Mesothelial cell of epicardium (in vitro differentiated cells): ENCODE measurements at regions not wholly inside any gene's neighbourhood (a gene's known extent, or its start where the extent isn't known, plus 50 kb on each side); places are given as distances from the start of the nearest gene placed in this dataset.

Experiments
- DNase-seq, 2 experiments: peaks; one replicate each; pipeline ENCODE4 v3.0.0; 2021; ENCODE audit warnings: low spot score in 2 of 2; ENCODE audit not compliant: unreplicated experiment in 2 of 2
- H3K27ac Mint-ChIP-seq: 2 replicates; pipeline ENCODE4 v1.8.0; 2021; ENCODE audit warnings: mixed read lengths
- H3K27me3 Mint-ChIP-seq: 2 replicates; pipeline ENCODE4 v1.8.0; 2021; ENCODE audit warnings: low read depth, mixed read lengths
- H3K36me3 Mint-ChIP-seq: 2 replicates; pipeline ENCODE4 v1.8.0; 2021; ENCODE audit warnings: mixed read lengths
- H3K4me1 Mint-ChIP-seq: 2 replicates; pipeline ENCODE4 v1.8.0; 2021; ENCODE audit warnings: mixed read lengths
- H3K4me3 Mint-ChIP-seq: 2 replicates; pipeline ENCODE4 v1.8.0; 2021; ENCODE audit warnings: mild to moderate bottlenecking, moderate library complexity, mixed read lengths
- H3K9me3 Mint-ChIP-seq: 2 replicates; pipeline ENCODE4 v1.8.0; 2021; ENCODE audit warnings: mixed read lengths
- CTCF ChIP-seq: fragments of 200-600 bp; sonication (generic); IDR thresholded peaks from one replicate; pipeline ENCODE4 v1.5.0; 2021; ENCODE audit warnings: antibody characterized with exemption; ENCODE audit not compliant: unreplicated experiment

GRCh38 chr3:83729576-83729975, 1229.2 kb upstream of the CADM2 start:
- Mint-ChIP-seq H3K36me3 (no peaks in the 10 kb centered on the region), H3K4me1 (no peaks in the 10 kb centered on the region), H3K27me3 (no peaks in the 10 kb centered on the region), H3K4me3 (no peak overlapping the region), H3K27ac (no peak overlapping the region), H3K9me3 (peaks cover 20% of the 10 kb centered on the region)
- DNase-seq = no peak
- no peak for TF ChIP-seq CTCF

GRCh38 chr3:83734656-83735055, 1224.1 kb upstream of the CADM2 start:
- DNase-seq = no peak
- H3K27ac Mint-ChIP-seq = no peak overlapping the region
- H3K4me1 Mint-ChIP-seq = no peaks in the 10 kb centered on the region
- no peaks in the 10 kb centered on the region for H3K36me3 Mint-ChIP-seq
- no peak for TF ChIP-seq CTCF
- H3K9me3 Mint-ChIP-seq = no peaks in the 10 kb centered on the region
- no peak overlapping the region for H3K4me3 Mint-ChIP-seq
- no peaks in the 10 kb centered on the region for H3K27me3 Mint-ChIP-seq

- DNase-seq = no peak
- no peaks in the 10 kb centered on the region for H3K27me3 Mint-ChIP-seq
- H3K9me3 Mint-ChIP-seq = no peaks in the 10 kb centered on the region
- no peak for TF ChIP-seq CTCF
- H3K36me3 Mint-ChIP-seq = no peaks in the 10 kb centered on the region
- H3K4me3 Mint-ChIP-seq = no peak overlapping the region
- H3K4me1 Mint-ChIP-seq = no peaks in the 10 kb centered on the region
- H3K27ac Mint-ChIP-seq = no peak overlapping the region
Observed at GRCh38 chr3:83738202-83738601, 1220.6 kb upstream of the CADM2 start.

- H3K36me3 Mint-ChIP-seq = no peaks in the 10 kb centered on the region
- H3K27ac Mint-ChIP-seq = no peak overlapping the region
- H3K9me3 Mint-ChIP-seq = peaks cover 9% of the 10 kb centered on the region
- DNase-seq = no peak
- no peak for TF ChIP-seq CTCF
- no peaks in the 10 kb centered on the region for H3K27me3 Mint-ChIP-seq
- H3K4me1 Mint-ChIP-seq = no peaks in the 10 kb centered on the region
- no peak overlapping the region for H3K4me3 Mint-ChIP-seq
Observed at GRCh38 chr3:83740504-83740903, 1218.3 kb upstream of the CADM2 start.

GRCh38 chr3:83765956-83766355, 1192.8 kb upstream of the CADM2 start:
- DNase-seq = no peak
- no peaks in the 10 kb centered on the region for H3K9me3 Mint-ChIP-seq
- no peak overlapping the region for H3K27ac Mint-ChIP-seq
- H3K27me3 Mint-ChIP-seq = no peaks in the 10 kb centered on the region
- H3K36me3 Mint-ChIP-seq = no peaks in the 10 kb centered on the region
- H3K4me3 Mint-ChIP-seq = no peak overlapping the region
- no peaks in the 10 kb centered on the region for H3K4me1 Mint-ChIP-seq
- no peak for TF ChIP-seq CTCF
